ENCODE measurements at regions not wholly inside any gene's neighbourhood (a gene's known extent, or its start where the extent isn't known, plus 50 kb on each side); places are given as distances from the start of the nearest gene placed in this dataset.

DNA sequence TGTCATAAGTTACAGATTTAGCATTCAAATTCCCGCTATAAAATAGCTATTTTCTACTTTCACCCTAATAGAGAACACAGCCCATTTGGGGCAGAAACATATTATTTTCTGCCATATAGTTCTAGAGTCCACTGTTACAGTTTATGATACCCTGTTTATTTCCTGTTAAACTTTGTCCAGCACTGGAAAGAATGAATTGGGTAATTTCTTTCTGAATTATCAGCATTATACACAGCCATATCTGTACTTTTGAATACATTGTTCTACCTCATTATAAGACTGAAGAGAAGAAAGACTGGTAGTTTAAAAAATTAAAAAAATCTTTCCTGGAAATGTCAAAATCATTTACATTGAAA lies 332.1 kb downstream of the DIRAS2 start:
- TF ChIP-seq, protein P1, sequence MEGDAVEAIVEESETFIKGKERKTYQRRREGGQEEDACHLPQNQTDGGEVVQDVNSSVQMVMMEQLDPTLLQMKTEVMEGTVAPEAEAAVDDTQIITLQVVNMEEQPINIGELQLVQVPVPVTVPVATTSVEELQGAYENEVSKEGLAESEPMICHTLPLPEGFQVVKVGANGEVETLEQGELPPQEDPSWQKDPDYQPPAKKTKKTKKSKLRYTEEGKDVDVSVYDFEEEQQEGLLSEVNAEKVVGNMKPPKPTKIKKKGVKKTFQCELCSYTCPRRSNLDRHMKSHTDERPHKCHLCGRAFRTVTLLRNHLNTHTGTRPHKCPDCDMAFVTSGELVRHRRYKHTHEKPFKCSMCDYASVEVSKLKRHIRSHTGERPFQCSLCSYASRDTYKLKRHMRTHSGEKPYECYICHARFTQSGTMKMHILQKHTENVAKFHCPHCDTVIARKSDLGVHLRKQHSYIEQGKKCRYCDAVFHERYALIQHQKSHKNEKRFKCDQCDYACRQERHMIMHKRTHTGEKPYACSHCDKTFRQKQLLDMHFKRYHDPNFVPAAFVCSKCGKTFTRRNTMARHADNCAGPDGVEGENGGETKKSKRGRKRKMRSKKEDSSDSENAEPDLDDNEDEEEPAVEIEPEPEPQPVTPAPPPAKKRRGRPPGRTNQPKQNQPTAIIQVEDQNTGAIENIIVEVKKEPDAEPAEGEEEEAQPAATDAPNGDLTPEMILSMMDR (IDR thresholded peaks at IDR 0.05 in 2 of 3, conservative IDR thresholded peaks at IDR 0.05 in 1 of 3; ENCODE audit: control insufficient read depth in 2 of 3, extremely low read depth in 1 of 3, insufficient read depth in 1 of 3, low read depth in 3 of 3, low read length in 3 of 3): no peak
- TF ChIP-seq POLR2AphosphoS5 (IDR thresholded peaks at IDR 0.05; ENCODE audit: low read length): no peak
- no peak for TF ChIP-seq BHLHE40 (IDR thresholded peaks at IDR 0.05; ENCODE audit: borderline replicate concordance in 1 of 2, low read depth in 2 of 2, low read length in 1 of 2)
- TF ChIP-seq CREB1 (IDR thresholded peaks at IDR 0.05; ENCODE audit: low read depth): no peak
- TF ChIP-seq POLR2A (IDR thresholded peaks at IDR 0.05; ENCODE audit: low read depth, low read length): no peak
- TF ChIP-seq EP300 (IDR thresholded peaks at IDR 0.05; ENCODE audit: borderline replicate concordance in 1 of 2, control insufficient read depth in 1 of 2, low read depth in 2 of 2, low read length in 2 of 2): no peak
- TF ChIP-seq, protein P2, sequence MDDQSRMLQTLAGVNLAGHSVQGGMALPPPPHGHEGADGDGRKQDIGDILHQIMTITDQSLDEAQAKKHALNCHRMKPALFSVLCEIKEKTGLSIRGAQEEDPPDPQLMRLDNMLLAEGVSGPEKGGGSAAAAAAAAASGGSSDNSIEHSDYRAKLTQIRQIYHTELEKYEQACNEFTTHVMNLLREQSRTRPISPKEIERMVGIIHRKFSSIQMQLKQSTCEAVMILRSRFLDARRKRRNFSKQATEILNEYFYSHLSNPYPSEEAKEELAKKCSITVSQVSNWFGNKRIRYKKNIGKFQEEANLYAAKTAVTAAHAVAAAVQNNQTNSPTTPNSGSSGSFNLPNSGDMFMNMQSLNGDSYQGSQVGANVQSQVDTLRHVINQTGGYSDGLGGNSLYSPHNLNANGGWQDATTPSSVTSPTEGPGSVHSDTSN (IDR thresholded peaks at IDR 0.05; ENCODE audit: insufficient replicate concordance, low read depth, low read length): no peak
- no peak for TF ChIP-seq SP1 (IDR thresholded peaks at IDR 0.05; ENCODE audit: low read depth, low read length)
- no peak for TF ChIP-seq RB1 (IDR thresholded peaks at IDR 0.05; ENCODE audit: borderline replicate concordance)
- no peak for TF ChIP-seq CBX3 (IDR thresholded peaks at IDR 0.05; ENCODE audit: borderline replicate concordance, low read depth)
